Left cardiac atrium (tissue), 4 donors: ENCODE measurements at regions not wholly inside any gene's neighbourhood (a gene's known extent, or its start where the extent isn't known, plus 50 kb on each side); places are given as distances from the start of the nearest gene placed in this dataset.
"Not testable (repeated sequence)": the region's sequence is repeated elsewhere in the genome, so short reads cannot be mapped to it uniquely, and the experiment has no call there.

Experiments
- ATAC-seq, 2 donors: fragments of 200-7000 bp; cut with Tn5 transposase; one replicate each; pipeline ENCODE4 v1.9.1; 2020; ENCODE audit warnings: mild to moderate bottlenecking in 2 of 2, moderate library complexity in 2 of 2
- DNase-seq: peaks from one replicate; pipeline ENCODE4 v3.0.0-alpha.2; 2020
- intact Hi-C, 2 donors: fragments of 100-400 bp; cut with DNase I; formaldehyde crosslinking; loops; one replicate each; pipeline versions ENCODE4 v1.14.1 to v1.15.1; 2022 to 2023
- donor health status: DM: no; HTN: yes; CAD: no.
- donor health status: DM: no; HTN: yes; CAD: no; lungs with severe emphysema.
- donor health status: DM: yes; HTN: yes; CAD: no.
- donor health status: Dilated cardiomyopathy.

GRCh38 chr1:87973896-87974295, 645.2 kb downstream of the LMO4 start:
- ATAC-seq (no peak), DNase-seq (no peak)
- intact Hi-C loops, result no loop called here

GRCh38 chr1:87976316-87976715, 647.6 kb downstream of the LMO4 start:
- no peak for DNase-seq
- intact Hi-C loops, result no loop called here
- no peak for ATAC-seq

- ATAC-seq (no peak), DNase-seq (no peak)
- intact Hi-C loops, result no loop called here
Measured at GRCh38 chr1:87977145-87977544, 648.5 kb downstream of the LMO4 start.

GRCh38 chr1:87979079-87979478, 650.4 kb downstream of the LMO4 start:
- intact Hi-C loops, result no loop called here
- DNase-seq (no peak), ATAC-seq (no peak)

- ATAC-seq, result no peak
- no peak for DNase-seq
- intact Hi-C loops, result no loop called here
Measured at GRCh38 chr1:87980494-87980893, 651.8 kb downstream of the LMO4 start.

GRCh38 chr1:87981386-87981785, 652.7 kb downstream of the LMO4 start:
- ATAC-seq (no peak), DNase-seq (no peak)
- intact Hi-C loops, result no loop called here

GRCh38 chr1:87981810-87982209, 653.1 kb downstream of the LMO4 start:
- no peak for ATAC-seq
- intact Hi-C loops, result no loop called here
- DNase-seq, result no peak

GRCh38 chr1:87983841-87984240, 655.2 kb downstream of the LMO4 start:
- DNase-seq (no peak), ATAC-seq (no peak)
- intact Hi-C loops, result no loop called here

GRCh38 chr1:87985071-87985470, 656.4 kb downstream of the LMO4 start:
- DNase-seq, result no peak
- ATAC-seq, result no peak
- intact Hi-C loops, result no loop called here

- DNase-seq, result no peak
- intact Hi-C loops, result no loop called here
- ATAC-seq, result no peak
Measured at GRCh38 chr1:87986130-87986866, 657.6 kb downstream of the LMO4 start.

GRCh38 chr1:87989346-87989745, 660.7 kb downstream of the LMO4 start:
- no peak for DNase-seq

GRCh38 chr1:87992536-87992935, 663.9 kb downstream of the LMO4 start:
- ATAC-seq, intact Hi-C loops, DNase-seq: not testable (repeated sequence)

More at GRCh38 chr1:87989346-87989745, 660.7 kb downstream of the LMO4 start:
- ATAC-seq, result no peak
- intact Hi-C loops, result no loop called here

- no peak for ATAC-seq
- intact Hi-C loops, result no loop called here
- no peak for DNase-seq
Measured at GRCh38 chr1:87993051-87993450, 664.4 kb downstream of the LMO4 start.

- intact Hi-C loops, result no loop called here
- DNase-seq (no peak), ATAC-seq (no peak)
Measured at GRCh38 chr1:87999852-88000251, 671.2 kb downstream of the LMO4 start.

GRCh38 chr1:88001460-88001859, 672.8 kb downstream of the LMO4 start:
- intact Hi-C loops, result no loop called here
- DNase-seq (no peak), ATAC-seq (no peak)

- DNase-seq (no peak), ATAC-seq (no peak)
- intact Hi-C loops, result no loop called here
Measured at GRCh38 chr1:88003255-88003654, 674.6 kb downstream of the LMO4 start.

- no peak for DNase-seq
- intact Hi-C loops, result no loop called here
- ATAC-seq, result no peak
Measured at GRCh38 chr1:88009916-88010315, 674.2 kb upstream of the PKN2 start.

GRCh38 chr1:88013485-88013884, 670.6 kb upstream of the PKN2 start:
- ATAC-seq (no peak), DNase-seq (no peak)
- intact Hi-C loops, result no loop called here

- ATAC-seq (no peak), DNase-seq (no peak)
- intact Hi-C loops, result no loop called here
Measured at GRCh38 chr1:88014131-88014530, 669.9 kb upstream of the PKN2 start.

GRCh38 chr1:88016947-88017346, 667.1 kb upstream of the PKN2 start:
- ATAC-seq, result no peak
- DNase-seq, result no peak
- intact Hi-C loops, result no loop called here

- intact Hi-C loops, result no loop called here
- DNase-seq (no peak), ATAC-seq (no peak)
Measured at GRCh38 chr1:88021529-88021928, 662.5 kb upstream of the PKN2 start.

GRCh38 chr1:88022516-88022915, 661.6 kb upstream of the PKN2 start:
- DNase-seq (no peak), ATAC-seq (no peak)
- intact Hi-C loops, result no loop called here
